ENCODE measurements at regions not wholly inside any gene's neighbourhood (a gene's known extent, or its start where the extent isn't known, plus 50 kb on each side); places are given as distances from the start of the nearest gene placed in this dataset.

DNA sequence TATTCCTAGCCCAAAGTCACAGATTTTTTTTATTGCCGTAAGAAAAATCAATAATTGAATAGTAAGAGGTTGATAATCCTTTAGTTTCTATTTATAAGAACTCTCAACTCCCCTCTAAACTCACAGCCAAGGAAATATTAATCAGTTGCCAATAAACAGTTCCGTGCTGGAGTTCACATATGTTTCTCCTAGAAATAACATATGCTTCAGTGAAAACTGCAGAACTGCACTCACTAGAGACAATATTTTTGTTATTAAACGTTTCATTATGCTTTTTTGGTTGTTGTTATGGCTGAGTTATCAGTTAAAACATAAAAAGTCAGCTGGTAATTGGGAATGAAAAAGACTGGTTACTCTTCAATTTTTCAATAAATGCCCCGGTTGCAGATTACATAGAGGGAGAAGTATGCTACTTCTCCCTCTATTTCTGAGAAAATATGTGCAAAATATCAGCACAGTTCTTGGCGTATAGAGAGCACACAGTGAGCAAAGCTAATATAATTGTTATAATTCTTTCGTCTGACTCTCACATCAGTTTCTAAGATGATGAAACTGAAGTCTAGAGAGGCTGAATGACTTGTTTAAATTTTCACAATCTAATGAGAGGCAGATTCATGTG lies 781.2 kb upstream of the GRM7 start:
- Histone ChIP-seq H3K36me3 (replicated peaks; ENCODE audit: insufficient read depth, low read length) (no peaks in the 10 kb centered on the region), H3K4me1 (ENCODE audit: low read length) (no peaks in the 10 kb centered on the region), H3K9me3 (replicated peaks; ENCODE audit: insufficient read depth, low read length) (no peaks in the 10 kb centered on the region), H2AFZ (ENCODE audit: low read length) (no peak overlapping the region), H4K20me1 (ENCODE audit: insufficient read depth, low read length) (no peaks in the 10 kb centered on the region), H3K27me3 (replicated peaks; ENCODE audit: insufficient read depth, low read length) (no peaks in the 10 kb centered on the region), H3K27ac (ENCODE audit: low read length) (no peak overlapping the region), H3K4me3 (ENCODE audit: low read length) (no peak overlapping the region), H3K4me2 (ENCODE audit: low read depth, low read length) (no peak overlapping the region), H3K9me2 (replicated peaks; ENCODE audit: insufficient read depth, low read length) (no peaks in the 10 kb centered on the region), H3K79me2 (ENCODE audit: low read length) (no peaks in the 10 kb centered on the region), H3K9ac (ENCODE audit: low read length) (no peak overlapping the region), H3F3A (ENCODE audit: insufficient read depth, low read length) (no peaks in the 10 kb centered on the region)
- DNase-seq, result no peak
- TF ChIP-seq, protein P1, sequence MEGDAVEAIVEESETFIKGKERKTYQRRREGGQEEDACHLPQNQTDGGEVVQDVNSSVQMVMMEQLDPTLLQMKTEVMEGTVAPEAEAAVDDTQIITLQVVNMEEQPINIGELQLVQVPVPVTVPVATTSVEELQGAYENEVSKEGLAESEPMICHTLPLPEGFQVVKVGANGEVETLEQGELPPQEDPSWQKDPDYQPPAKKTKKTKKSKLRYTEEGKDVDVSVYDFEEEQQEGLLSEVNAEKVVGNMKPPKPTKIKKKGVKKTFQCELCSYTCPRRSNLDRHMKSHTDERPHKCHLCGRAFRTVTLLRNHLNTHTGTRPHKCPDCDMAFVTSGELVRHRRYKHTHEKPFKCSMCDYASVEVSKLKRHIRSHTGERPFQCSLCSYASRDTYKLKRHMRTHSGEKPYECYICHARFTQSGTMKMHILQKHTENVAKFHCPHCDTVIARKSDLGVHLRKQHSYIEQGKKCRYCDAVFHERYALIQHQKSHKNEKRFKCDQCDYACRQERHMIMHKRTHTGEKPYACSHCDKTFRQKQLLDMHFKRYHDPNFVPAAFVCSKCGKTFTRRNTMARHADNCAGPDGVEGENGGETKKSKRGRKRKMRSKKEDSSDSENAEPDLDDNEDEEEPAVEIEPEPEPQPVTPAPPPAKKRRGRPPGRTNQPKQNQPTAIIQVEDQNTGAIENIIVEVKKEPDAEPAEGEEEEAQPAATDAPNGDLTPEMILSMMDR (IDR thresholded peaks at IDR 0.05; ENCODE audit: low read length), result no peak
- TF ChIP-seq EZH2 (optimal IDR thresholded peaks at IDR 0.05; ENCODE audit: low read depth, low read length) (no peak), EZH2phosphoT487 (IDR thresholded peaks at IDR 0.05; ENCODE audit: low read length) (no peak)

DNA sequence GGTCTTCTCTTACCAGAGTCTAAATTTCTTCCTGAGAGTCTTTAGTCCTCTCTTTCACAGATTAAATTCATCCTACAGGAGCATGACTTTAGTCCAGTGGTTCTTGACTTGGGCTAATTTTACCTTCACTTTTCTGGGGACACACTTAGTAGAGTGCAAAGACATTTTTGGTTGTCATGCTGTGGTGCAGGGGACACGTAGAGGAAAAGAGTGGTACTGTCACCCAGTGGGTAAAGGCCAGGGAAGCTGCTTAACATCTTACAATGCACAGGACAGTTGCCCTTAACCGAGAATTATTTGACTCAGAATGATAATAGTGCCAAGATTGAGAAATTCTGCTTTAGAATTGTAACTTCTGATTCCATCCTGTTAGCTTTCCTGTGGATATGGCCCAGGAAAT lies 772.5 kb upstream of the GRM7 start:
- H3K4me2 ChIP-seq (ENCODE audit: low read depth, low read length), result no peak overlapping the region
- no peak for DNase-seq
- H4K20me1 ChIP-seq (ENCODE audit: insufficient read depth, low read length), result no peaks in the 10 kb centered on the region
- no peaks in the 10 kb centered on the region for H3K36me3 ChIP-seq (replicated peaks; ENCODE audit: insufficient read depth, low read length)
- H3K9me3 ChIP-seq (replicated peaks; ENCODE audit: insufficient read depth, low read length), result no peaks in the 10 kb centered on the region
- H3K9ac ChIP-seq (ENCODE audit: low read length), result no peak overlapping the region
- TF ChIP-seq, protein P1 (IDR thresholded peaks at IDR 0.05; ENCODE audit: low read length), result no peak
- TF ChIP-seq EZH2phosphoT487 (IDR thresholded peaks at IDR 0.05; ENCODE audit: low read length), result no peak
- TF ChIP-seq EZH2 (optimal IDR thresholded peaks at IDR 0.05; ENCODE audit: low read depth, low read length), result no peak
- no peak overlapping the region for H3K27ac ChIP-seq (ENCODE audit: low read length)
- H3K4me1 ChIP-seq (ENCODE audit: low read length), result no peaks in the 10 kb centered on the region
- H2AFZ ChIP-seq (ENCODE audit: low read length), result no peak overlapping the region
- H3K79me2 ChIP-seq (ENCODE audit: low read length), result no peaks in the 10 kb centered on the region
- H3K9me2 ChIP-seq (replicated peaks; ENCODE audit: insufficient read depth, low read length), result no peaks in the 10 kb centered on the region
- H3K27me3 ChIP-seq (replicated peaks; ENCODE audit: insufficient read depth, low read length), result no peaks in the 10 kb centered on the region
- no peak overlapping the region for H3K4me3 ChIP-seq (ENCODE audit: low read length)
- no peaks in the 10 kb centered on the region for H3F3A ChIP-seq (ENCODE audit: insufficient read depth, low read length)

DNA sequence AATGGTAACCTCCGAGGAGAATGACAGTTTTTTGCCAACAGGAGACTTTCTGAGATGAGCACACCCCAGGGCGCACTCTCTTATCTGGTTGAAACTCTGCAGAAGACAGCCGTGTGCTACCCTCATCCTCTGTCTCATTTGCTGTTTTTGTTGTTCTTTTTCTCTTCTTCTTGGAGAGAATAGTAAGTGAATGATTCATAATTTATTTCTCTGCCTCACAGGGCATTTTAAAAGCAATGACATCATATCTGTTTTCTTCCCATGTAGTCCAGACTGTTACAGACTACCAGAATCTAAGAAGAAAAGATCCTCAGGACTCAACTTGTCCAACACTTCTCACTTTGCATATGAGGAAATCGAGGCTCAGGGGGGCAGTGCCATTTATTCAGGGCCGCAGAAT lies 771.1 kb upstream of the GRM7 start:
- no peak overlapping the region for H3K9ac ChIP-seq (ENCODE audit: low read length)
- H3F3A ChIP-seq (ENCODE audit: insufficient read depth, low read length), result no peaks in the 10 kb centered on the region
- no peak overlapping the region for H3K4me2 ChIP-seq (ENCODE audit: low read depth, low read length)
- no peak overlapping the region for H3K27ac ChIP-seq (ENCODE audit: low read length)
- no peak for DNase-seq
- no peak overlapping the region for H3K4me3 ChIP-seq (ENCODE audit: low read length)
- TF ChIP-seq EZH2phosphoT487 (IDR thresholded peaks at IDR 0.05; ENCODE audit: low read length) (no peak), EZH2 (optimal IDR thresholded peaks at IDR 0.05; ENCODE audit: low read depth, low read length) (no peak)
- TF ChIP-seq, protein P1 (IDR thresholded peaks at IDR 0.05; ENCODE audit: low read length), result no peak
- no peak overlapping the region for H2AFZ ChIP-seq (ENCODE audit: low read length)
- H3K9me3 ChIP-seq (replicated peaks; ENCODE audit: insufficient read depth, low read length), result no peaks in the 10 kb centered on the region
- no peaks in the 10 kb centered on the region for H3K27me3 ChIP-seq (replicated peaks; ENCODE audit: insufficient read depth, low read length)
- H3K36me3 ChIP-seq (replicated peaks; ENCODE audit: insufficient read depth, low read length), result no peaks in the 10 kb centered on the region
- H3K9me2 ChIP-seq (replicated peaks; ENCODE audit: insufficient read depth, low read length), result no peaks in the 10 kb centered on the region
- no peaks in the 10 kb centered on the region for H3K4me1 ChIP-seq (ENCODE audit: low read length)
- H3K79me2 ChIP-seq (ENCODE audit: low read length), result no peaks in the 10 kb centered on the region
- no peaks in the 10 kb centered on the region for H4K20me1 ChIP-seq (ENCODE audit: insufficient read depth, low read length)
